PC-3 (cell line): ENCODE measurements at regions not wholly inside any gene's neighbourhood (a gene's known extent, or its start where the extent isn't known, plus 50 kb on each side); places are given as distances from the start of the nearest gene placed in this dataset.

Experiments
- ATAC-seq: fragments of 200-7000 bp; cut with Tn5 transposase; 2 replicates; pipeline ENCODE4 v1.9.1; 2020; ENCODE audit warnings: mild to moderate bottlenecking, moderate library complexity
- BruUV-seq: library from RNA; stranded (reverse); fragments of 400-500 nt; replicated peaks from 2 replicates; lab custom pipeline; 2021; lab: Mats Ljungman, UMichigan
- CTCF ChIA-PET: fragments of 300-600 bp; sonication (Branson Sonifier 250); formaldehyde crosslinking; loops from one replicate; lab custom pipeline; 2022; ENCODE audit warnings: antibody characterized with exemption; lab: Charles Lee
- POLR2A ChIA-PET: fragments of 300-600 bp; sonication (Branson Sonifier 250); formaldehyde crosslinking; loops from one replicate; lab custom pipeline; 2022; ENCODE audit warnings: antibody characterized with exemption; ENCODE audit not compliant: unreplicated experiment; lab: Charles Lee
- DNase-seq: peaks from one replicate; pipeline ENCODE4 v3.0.0-alpha.2; 2015
- H2AFZ ChIP-seq: fragments of 300-600 bp; sonication (generic); 2 replicates; pipeline ENCODE4 v1.6.0; 2016; ENCODE audit warnings: antibody characterized with exemption, low read length
- H3F3A ChIP-seq: fragments of 300-600 bp; sonication (generic); one replicate; pipeline ENCODE4 v1.6.0; 2017; ENCODE audit warnings: antibody characterized with exemption, low read length, control low read depth, mild to moderate bottlenecking; ENCODE audit not compliant: unreplicated experiment
- H3K27ac ChIP-seq: fragments of 300-600 bp; sonication (generic); 2 replicates; pipeline ENCODE4 v1.5.1; 2016; ENCODE audit warnings: mild to moderate bottlenecking, low read length
- H3K27me3 ChIP-seq: fragments of 300-600 bp; sonication (generic); 2 replicates; pipeline ENCODE4 v1.6.1; 2016; ENCODE audit warnings: low read length, mixed read lengths
- H3K36me3 ChIP-seq: fragments of 300-600 bp; sonication (generic); 2 replicates; pipeline ENCODE4 v1.6.1; 2016; ENCODE audit warnings: low read depth, mixed run types, low read length, mixed read lengths
- H3K4me1 ChIP-seq: fragments of 300-600 bp; sonication (generic); 2 replicates; pipeline ENCODE4 v1.5.1; 2016; ENCODE audit warnings: low read length; ENCODE audit not compliant: insufficient read depth
- H3K4me2 ChIP-seq: fragments of 300-600 bp; sonication (generic); 2 replicates; pipeline ENCODE4 v1.6.0; 2016; ENCODE audit warnings: low read length
- H3K4me3 ChIP-seq: fragments of 300-600 bp; sonication (generic); 2 replicates; pipeline ENCODE4 v1.5.1; 2016; ENCODE audit warnings: mild to moderate bottlenecking, low read length, mixed read lengths
- H3K79me2 ChIP-seq: fragments of 300-600 bp; sonication (generic); 2 replicates; pipeline ENCODE4 v1.6.1; 2017; ENCODE audit warnings: low read length, mixed read lengths
- H3K9ac ChIP-seq: fragments of 300-600 bp; sonication (generic); 2 replicates; pipeline ENCODE4 v1.6.0; 2016; ENCODE audit warnings: mild to moderate bottlenecking, low read length
- H3K9me2 ChIP-seq: fragments of 300-600 bp; sonication (generic); replicated peaks from 2 replicates; pipeline ENCODE4 v1.6.1; 2016; ENCODE audit warnings: mixed run types, low read length, mixed read lengths
- H3K9me3 ChIP-seq: fragments of 300-600 bp; sonication (generic); 2 replicates; pipeline ENCODE4 v1.6.1; 2016; ENCODE audit warnings: low read length, mixed read lengths
- H4K20me1 ChIP-seq: fragments of 300-600 bp; sonication (generic); 2 replicates; pipeline ENCODE4 v1.6.1; 2016; ENCODE audit warnings: low read length, mixed read lengths
- CTCF ChIP-seq: fragments of 300-600 bp; sonication (generic); conservative IDR thresholded peaks from 2 replicates; pipeline ENCODE4 v1.5.1; 2017; ENCODE audit warnings: antibody characterized with exemption, low read depth, mild to moderate bottlenecking, low read length
- EZH2 ChIP-seq: fragments of 300-600 bp; sonication (generic); IDR thresholded peaks from one replicate; pipeline ENCODE4 v1.6.1; 2017; ENCODE audit warnings: antibody characterized with exemption, mild to moderate bottlenecking, low read length; ENCODE audit not compliant: unreplicated experiment
- EZH2phosphoT487 ChIP-seq: fragments of 300-600 bp; sonication (generic); IDR thresholded peaks from 2 replicates; pipeline ENCODE4 v1.6.1; 2018; ENCODE audit warnings: mild to moderate bottlenecking, antibody characterized with exemption, low read length, borderline replicate concordance
- intact Hi-C: fragments of 100-400 bp; cut with micrococcal nuclease; formaldehyde crosslinking; loops from 2 replicates; pipeline ENCODE4 v1.9.0; 2023

GRCh38 chr4:102429553-102429952 is 71.6 kb upstream of the NFKB1 start:
- intact Hi-C loops = no loop called here
- peak; percentile 88 for ATAC-seq

GRCh38 chr4:102430461-102430910 is 70.7 kb upstream of the NFKB1 start:
- CTCF ChIA-PET = interaction anchor here (0.6 to 0.7 kb wide), 15 partner anchors 10 to 1626 kb away, joined by 3 to 31 read pairs (median 9); no protein-coding TSS in a partner anchor
- Histone ChIP-seq H3K9me3 (no peaks in the 10 kb centered on the region), H3K9ac (peak overlapping the region; percentile 85), H3K4me1 (peaks cover 9% of the 10 kb centered on the region), H3K4me3 (peak overlapping the region; percentile 85), H3K27me3 (no peaks in the 10 kb centered on the region), H3F3A (no peaks in the 10 kb centered on the region), H3K4me2 (peak overlapping the region; percentile 99), H3K79me2 (0 out of 2 replicates have a peak, but pooled peaks cover 3% of the 10 kb centered on the region), H3K9me2 (no peaks in the 10 kb centered on the region), H4K20me1 (no peaks in the 10 kb centered on the region), H3K36me3 (no peaks in the 10 kb centered on the region), H2AFZ (peak overlapping the region; percentile 98), H3K27ac (peak overlapping the region; percentile 67)
- ATAC-seq (no peak), DNase-seq (peak; percentile 3)
- POLR2A ChIA-PET = interaction anchor here (0.6 kb wide), 2 partner anchors 9 to 10 kb away, joined by 5 to 25 read pairs; no protein-coding TSS in a partner anchor
- TF ChIP-seq CTCF = no peak
- TF ChIP-seq EZH2phosphoT487 = no peak
- TF ChIP-seq EZH2 = no peak
- BruUV-seq = TSS peak; percentile 87
- intact Hi-C loops = loop anchor here (2.0 to 10.0 kb wide), 2 partner anchors 394 to 578 kb away; partner anchors contain the start of gene UBE2D3

More at GRCh38 chr4:102429553-102429952, 71.6 kb upstream of the NFKB1 start:
- no peaks in the 10 kb centered on the region for H3K9me3 ChIP-seq
- H3K79me2 ChIP-seq = 0 out of 2 replicates have a peak, but pooled peaks cover 3% of the 10 kb centered on the region
- H3F3A ChIP-seq = no peaks in the 10 kb centered on the region
- peak overlapping the region; percentile 85 for H3K4me3 ChIP-seq
- no peaks in the 10 kb centered on the region for H3K36me3 ChIP-seq
- H2AFZ ChIP-seq = peak overlapping the region; percentile 60
- TF ChIP-seq EZH2 = no peak
- no peak for TF ChIP-seq EZH2phosphoT487
- no peak for TF ChIP-seq CTCF
- peak overlapping the region; percentile 85 for H3K9ac ChIP-seq
- peak overlapping the region; percentile 67 for H3K27ac ChIP-seq
- H3K27me3 ChIP-seq = no peaks in the 10 kb centered on the region
- CTCF ChIA-PET = interaction anchor here (0.6 to 0.7 kb wide), 2 partner anchors 151 to 1625 kb away, joined by 7 to 13 read pairs; no protein-coding TSS in a partner anchor
- DNase-seq = peak; percentile 86
- H3K9me2 ChIP-seq = no peaks in the 10 kb centered on the region
- peak overlapping the region; percentile 99 for H3K4me2 ChIP-seq
- POLR2A ChIA-PET = no interaction called here
- peaks cover 9% of the 10 kb centered on the region for H3K4me1 ChIP-seq
- no TSS peak for BruUV-seq
- H4K20me1 ChIP-seq = no peaks in the 10 kb centered on the region

DNA sequence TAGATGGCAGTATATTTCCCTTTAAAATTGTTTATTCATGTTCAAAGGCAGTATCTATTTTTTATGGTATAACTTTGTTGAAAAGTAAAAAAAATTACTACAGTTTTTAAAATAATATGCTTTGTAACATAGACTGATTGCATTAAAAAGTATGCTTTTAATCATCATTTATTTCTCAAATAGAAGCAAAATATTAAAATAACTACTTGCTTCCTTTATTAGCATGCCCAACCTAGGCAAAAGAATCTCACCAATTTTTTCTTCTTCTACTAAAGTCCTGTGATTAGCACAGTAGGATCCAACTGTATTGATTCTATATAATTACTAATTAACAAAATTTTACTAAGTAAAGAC is 69.6 kb upstream of the NFKB1 start:
- H3K9ac ChIP-seq = peak overlapping the region; percentile 85
- ChIA-PET CTCF (no interaction called here), POLR2A (no interaction called here)
- no peaks in the 10 kb centered on the region for H3K9me2 ChIP-seq
- no peak overlapping the region for H3K27ac ChIP-seq
- no peaks in the 10 kb centered on the region for H3K36me3 ChIP-seq
- H3K4me3 ChIP-seq = peak overlapping the region; percentile 85; the same call in 1 of the 2 replicates
- peak overlapping the region; percentile 98; the same call in 1 of the 2 replicates for H2AFZ ChIP-seq
- no peaks in the 10 kb centered on the region for H3K27me3 ChIP-seq
- H4K20me1 ChIP-seq = no peaks in the 10 kb centered on the region
- H3F3A ChIP-seq = no peaks in the 10 kb centered on the region
- no peaks in the 10 kb centered on the region for H3K9me3 ChIP-seq
- ATAC-seq (no peak), DNase-seq (no peak)
- intact Hi-C loops = loop anchor here (1.0 to 10.0 kb wide), 4 partner anchors 11 to 577 kb away; partner anchors contain the start of genes SLC39A8 and UBE2D3
- peaks cover 9% of the 10 kb centered on the region for H3K4me1 ChIP-seq
- no TSS peak for BruUV-seq
- 0 out of 2 replicates have a peak, but pooled peaks cover 3% of the 10 kb centered on the region for H3K79me2 ChIP-seq
- peak overlapping the region; percentile 99 for H3K4me2 ChIP-seq
- TF ChIP-seq CTCF (no peak; the same call in 1 of the 2 replicates), EZH2 (no peak)
